DMS153 (cell line): ENCODE measurements at regions not wholly inside any gene's neighbourhood (a gene's known extent, or its start where the extent isn't known, plus 50 kb on each side); places are given as distances from the start of the nearest gene placed in this dataset.

Experiments used
- DNase-seq: peaks from one replicate; lab custom pipeline; 2025; lab: John Stamatoyannopoulos, UW

- DNase-seq, result peak; percentile 89
Observed at GRCh38 chr1:212558693-212559480, 49.7 kb upstream of the ATF3 start.
